Endothelial cell (in vitro differentiated cells): ENCODE measurements at regions not wholly inside any gene's neighbourhood (a gene's known extent, or its start where the extent isn't known, plus 50 kb on each side); places are given as distances from the start of the nearest gene placed in this dataset.

Experiments used
- DNase-seq: peaks from one replicate; pipeline ENCODE4 v3.0.0; 2021; ENCODE audit warnings: low spot score
- H3K27ac Mint-ChIP-seq: one replicate; pipeline ENCODE4 v1.8.0; 2021; ENCODE audit warnings: mixed read lengths, inconsistent platforms; ENCODE audit not compliant: unreplicated experiment
- H3K27me3 Mint-ChIP-seq: one replicate; pipeline ENCODE4 v1.8.0; 2021; ENCODE audit warnings: mild to moderate bottlenecking, moderate library complexity, mixed read lengths, inconsistent platforms; ENCODE audit not compliant: unreplicated experiment
- H3K36me3 Mint-ChIP-seq: one replicate; pipeline ENCODE4 v1.8.0; 2021; ENCODE audit warnings: mild to moderate bottlenecking, low read depth, mixed read lengths, inconsistent platforms; ENCODE audit not compliant: unreplicated experiment
- H3K4me1 Mint-ChIP-seq: one replicate; pipeline ENCODE4 v1.8.0; 2021; ENCODE audit warnings: mild to moderate bottlenecking, mixed read lengths, inconsistent platforms; ENCODE audit not compliant: unreplicated experiment
- H3K4me3 Mint-ChIP-seq: one replicate; pipeline ENCODE4 v1.8.0; 2021; ENCODE audit warnings: mild to moderate bottlenecking, mixed read lengths, inconsistent platforms; ENCODE audit not compliant: unreplicated experiment
- H3K9me3 Mint-ChIP-seq: one replicate; pipeline ENCODE4 v1.8.0; 2021; ENCODE audit warnings: mixed read lengths, inconsistent platforms; ENCODE audit not compliant: unreplicated experiment
- TF ChIP-seq, protein P1 (sequence below): fragments of 200-600 bp; sonication (generic); IDR thresholded peaks from one replicate; pipeline ENCODE4 v1.5.0; 2021; ENCODE audit warnings: antibody characterized with exemption; ENCODE audit not compliant: unreplicated experiment

DNA sequence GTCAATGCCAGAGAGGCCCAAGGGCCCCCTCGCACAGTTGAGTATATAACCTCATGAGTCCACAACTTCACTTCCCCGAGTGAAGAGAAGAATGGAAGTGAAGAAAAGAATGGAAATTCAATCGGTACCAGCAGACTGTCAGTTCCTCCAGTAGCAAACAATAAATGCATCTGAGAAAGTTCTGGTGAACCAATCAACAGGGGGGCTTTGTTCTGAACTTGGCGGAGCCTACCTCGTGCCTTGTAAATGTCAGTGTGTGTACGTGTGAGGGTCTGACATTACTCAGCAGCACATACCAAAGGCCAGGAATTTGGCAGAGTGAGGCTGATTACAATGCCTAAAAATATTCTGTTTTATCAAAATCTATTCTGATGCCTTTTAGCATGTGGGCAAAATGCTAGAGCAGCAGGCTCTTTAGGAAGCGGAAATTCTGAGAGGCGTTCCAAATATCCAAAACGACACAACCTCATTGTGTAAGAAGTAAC lies 238.5 kb downstream of the LTN1 start:
- Mint-ChIP-seq H3K27me3 (no peaks in the 10 kb centered on the region), H3K9me3 (no peaks in the 10 kb centered on the region), H3K36me3 (no peaks in the 10 kb centered on the region), H3K4me1 (no peaks in the 10 kb centered on the region), H3K4me3 (no peak overlapping the region), H3K27ac (no peak overlapping the region)
- TF ChIP-seq, protein P1, sequence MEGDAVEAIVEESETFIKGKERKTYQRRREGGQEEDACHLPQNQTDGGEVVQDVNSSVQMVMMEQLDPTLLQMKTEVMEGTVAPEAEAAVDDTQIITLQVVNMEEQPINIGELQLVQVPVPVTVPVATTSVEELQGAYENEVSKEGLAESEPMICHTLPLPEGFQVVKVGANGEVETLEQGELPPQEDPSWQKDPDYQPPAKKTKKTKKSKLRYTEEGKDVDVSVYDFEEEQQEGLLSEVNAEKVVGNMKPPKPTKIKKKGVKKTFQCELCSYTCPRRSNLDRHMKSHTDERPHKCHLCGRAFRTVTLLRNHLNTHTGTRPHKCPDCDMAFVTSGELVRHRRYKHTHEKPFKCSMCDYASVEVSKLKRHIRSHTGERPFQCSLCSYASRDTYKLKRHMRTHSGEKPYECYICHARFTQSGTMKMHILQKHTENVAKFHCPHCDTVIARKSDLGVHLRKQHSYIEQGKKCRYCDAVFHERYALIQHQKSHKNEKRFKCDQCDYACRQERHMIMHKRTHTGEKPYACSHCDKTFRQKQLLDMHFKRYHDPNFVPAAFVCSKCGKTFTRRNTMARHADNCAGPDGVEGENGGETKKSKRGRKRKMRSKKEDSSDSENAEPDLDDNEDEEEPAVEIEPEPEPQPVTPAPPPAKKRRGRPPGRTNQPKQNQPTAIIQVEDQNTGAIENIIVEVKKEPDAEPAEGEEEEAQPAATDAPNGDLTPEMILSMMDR: no peak
- no peak for DNase-seq

GRCh38 chr21:28752131-28752530 lies 240.5 kb downstream of the LTN1 start:
- no peak overlapping the region for H3K27ac Mint-ChIP-seq
- H3K4me3 Mint-ChIP-seq: no peak overlapping the region
- H3K9me3 Mint-ChIP-seq: no peaks in the 10 kb centered on the region
- no peak for DNase-seq
- no peaks in the 10 kb centered on the region for H3K27me3 Mint-ChIP-seq
- TF ChIP-seq, protein P1: no peak
- no peaks in the 10 kb centered on the region for H3K36me3 Mint-ChIP-seq
- H3K4me1 Mint-ChIP-seq: no peaks in the 10 kb centered on the region

- Mint-ChIP-seq H3K4me3 (no peak overlapping the region), H3K4me1 (no peaks in the 10 kb centered on the region), H3K9me3 (no peaks in the 10 kb centered on the region)
Measured at GRCh38 chr21:28751176-28751575, 241.5 kb downstream of the LTN1 start.

DNA sequence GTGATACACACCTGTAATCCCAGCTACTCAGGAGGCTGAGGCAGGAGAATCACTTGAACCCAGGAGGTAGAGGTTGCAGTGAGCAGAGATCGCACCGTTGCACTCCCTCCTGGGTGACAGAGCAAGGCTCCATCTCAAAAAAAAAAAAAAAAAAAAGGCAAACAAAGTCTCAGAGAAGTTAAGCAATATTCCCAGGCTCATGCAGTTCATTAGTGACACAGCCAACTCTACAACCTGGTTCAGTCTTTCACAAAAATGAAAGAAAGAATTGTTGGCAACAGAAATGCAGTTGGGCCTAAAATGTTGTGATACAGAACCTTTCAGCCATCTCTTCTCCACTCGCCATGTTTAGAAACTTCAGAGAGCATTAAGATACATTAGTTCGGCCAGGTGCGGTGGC lies 242.1 kb downstream of the LTN1 start:
- Mint-ChIP-seq H3K36me3 (no peaks in the 10 kb centered on the region), H3K27me3 (no peaks in the 10 kb centered on the region), H3K4me1 (no peaks in the 10 kb centered on the region), H3K4me3 (no peak overlapping the region), H3K27ac (no peak overlapping the region), H3K9me3 (no peaks in the 10 kb centered on the region)
- no peak for DNase-seq
- TF ChIP-seq, protein P1: no peak

More at GRCh38 chr21:28751176-28751575, 241.5 kb downstream of the LTN1 start:
- H3K27me3 Mint-ChIP-seq: no peaks in the 10 kb centered on the region
- DNase-seq: no peak
- H3K36me3 Mint-ChIP-seq: no peaks in the 10 kb centered on the region
- TF ChIP-seq, protein P1: no peak
- no peak overlapping the region for H3K27ac Mint-ChIP-seq

GRCh38 chr21:28749536-28749935 lies 243.1 kb downstream of the LTN1 start:
- Mint-ChIP-seq H3K9me3 (no peaks in the 10 kb centered on the region), H3K36me3 (no peaks in the 10 kb centered on the region), H3K27me3 (no peaks in the 10 kb centered on the region), H3K4me3 (no peak overlapping the region), H3K4me1 (no peaks in the 10 kb centered on the region), H3K27ac (no peak overlapping the region)
- TF ChIP-seq, protein P1: no peak
- DNase-seq: no peak
